Stomach smooth muscle (tissue), 2 donors: ENCODE measurements at regions not wholly inside any gene's neighbourhood (a gene's known extent, or its start where the extent isn't known, plus 50 kb on each side); places are given as distances from the start of the nearest gene placed in this dataset.
"Not testable (repeated sequence)": the region's sequence is repeated elsewhere in the genome, so short reads cannot be mapped to it uniquely, and the experiment has no call there.

Experiments
- H3K27ac ChIP-seq: one replicate; pipeline ENCODE4 v1.7.0; 2013; ENCODE audit warnings: mild to moderate bottlenecking, low read length, inconsistent platforms
- H3K27me3 ChIP-seq, 2 donors: one replicate each; pipeline ENCODE4 v1.7.0; 2013; ENCODE audit warnings: low read length in 2 of 2; ENCODE audit not compliant: insufficient read depth in 2 of 2, control insufficient read depth in 1 of 2
- H3K36me3 ChIP-seq, 2 donors: one replicate each; pipeline ENCODE4 v1.7.0; 2013; ENCODE audit warnings: low read length in 2 of 2; ENCODE audit not compliant: control insufficient read depth in 2 of 2, insufficient read depth in 2 of 2
- H3K4me1 ChIP-seq: one replicate; pipeline ENCODE4 v1.7.0; 2013; ENCODE audit warnings: low read length; ENCODE audit not compliant: control insufficient read depth, insufficient read depth
- H3K4me3 ChIP-seq, 2 donors: one replicate each; pipeline ENCODE4 v1.7.0; 2013; ENCODE audit warnings: low read length in 2 of 2
- H3K9ac ChIP-seq, 2 donors: one replicate each; pipeline ENCODE4 v1.7.0; 2013; ENCODE audit warnings: low read length in 2 of 2, mild to moderate bottlenecking in 1 of 2
- H3K9me3 ChIP-seq, 2 donors: one replicate each; pipeline ENCODE4 v1.7.0; 2013; ENCODE audit warnings: low read length in 2 of 2; ENCODE audit not compliant: control insufficient read depth in 2 of 2
- donor health status: healthy.
- donor health status: Pancreatic carcinoma.

- H3K27ac ChIP-seq: no peak overlapping the region
- H3K9ac ChIP-seq: no peak overlapping the region
- no peaks in the 10 kb centered on the region for H3K9me3 ChIP-seq
- no peaks in the 10 kb centered on the region for H3K36me3 ChIP-seq
- peaks cover 6% of the 10 kb centered on the region for H3K4me1 ChIP-seq
- H3K4me3 ChIP-seq: no peak overlapping the region
- no peaks in the 10 kb centered on the region for H3K27me3 ChIP-seq
Measured at GRCh38 chr2:128510701-128511397, 192.2 kb upstream of the HS6ST1 start.

GRCh38 chr2:128511731-128512378 lies 193.2 kb upstream of the HS6ST1 start:
- peaks cover 6% of the 10 kb centered on the region for H3K4me1 ChIP-seq
- no peak overlapping the region for H3K9ac ChIP-seq
- no peaks in the 10 kb centered on the region for H3K9me3 ChIP-seq
- H3K4me3 ChIP-seq: no peak overlapping the region
- H3K27me3 ChIP-seq: no peaks in the 10 kb centered on the region
- H3K27ac ChIP-seq: no peak overlapping the region
- H3K36me3 ChIP-seq: no peaks in the 10 kb centered on the region

GRCh38 chr2:128512379-128513115 lies 193.9 kb upstream of the HS6ST1 start:
- Histone ChIP-seq H3K4me1 (peaks cover 6% of the 10 kb centered on the region), H3K9me3 (no peaks in the 10 kb centered on the region), H3K27me3 (no peaks in the 10 kb centered on the region), H3K4me3 (no peak overlapping the region), H3K9ac (no peak overlapping the region), H3K27ac (no peak overlapping the region), H3K36me3 (no peaks in the 10 kb centered on the region)

- Histone ChIP-seq H3K9ac (no peak overlapping the region), H3K9me3 (no peaks in the 10 kb centered on the region), H3K27me3 (no peaks in the 10 kb centered on the region), H3K4me1 (peaks cover 6% of the 10 kb centered on the region), H3K27ac (no peak overlapping the region), H3K4me3 (no peak overlapping the region), H3K36me3 (no peaks in the 10 kb centered on the region)
Measured at GRCh38 chr2:128513116-128513960, 194.7 kb upstream of the HS6ST1 start.

- Histone ChIP-seq H3K27me3 (no peaks in the 10 kb centered on the region), H3K36me3 (no peaks in the 10 kb centered on the region), H3K9me3 (no peaks in the 10 kb centered on the region), H3K27ac (no peak overlapping the region), H3K4me1 (peaks cover 6% of the 10 kb centered on the region), H3K4me3 (no peak overlapping the region), H3K9ac (no peak overlapping the region)
Measured at GRCh38 chr2:128513961-128514283, 195.3 kb upstream of the HS6ST1 start.

GRCh38 chr2:128514555-128514955 lies 195.9 kb upstream of the HS6ST1 start:
- H3K27me3 ChIP-seq: no peaks in the 10 kb centered on the region
- H3K27ac ChIP-seq: no peak overlapping the region
- peaks cover 6% of the 10 kb centered on the region for H3K4me1 ChIP-seq
- H3K9ac ChIP-seq: no peak overlapping the region
- no peaks in the 10 kb centered on the region for H3K36me3 ChIP-seq
- no peaks in the 10 kb centered on the region for H3K9me3 ChIP-seq
- no peak overlapping the region for H3K4me3 ChIP-seq

GRCh38 chr2:128516938-128517337 lies 198.3 kb upstream of the HS6ST1 start:
- H3K27ac ChIP-seq: no peak overlapping the region
- H3K4me1 ChIP-seq: peaks cover 2% of the 10 kb centered on the region
- no peaks in the 10 kb centered on the region for H3K9me3 ChIP-seq
- no peak overlapping the region for H3K9ac ChIP-seq
- no peaks in the 10 kb centered on the region for H3K36me3 ChIP-seq
- no peaks in the 10 kb centered on the region for H3K27me3 ChIP-seq
- H3K4me3 ChIP-seq: no peak overlapping the region

- H3K9me3 ChIP-seq, H3K4me3 ChIP-seq, H3K9ac ChIP-seq, H3K27me3 ChIP-seq, H3K27ac ChIP-seq, H3K36me3 ChIP-seq, H3K4me1 ChIP-seq: not testable (repeated sequence)
Measured at GRCh38 chr2:128519028-128519427, 200.4 kb upstream of the HS6ST1 start.

- Histone ChIP-seq H3K4me1 (no peaks in the 10 kb centered on the region), H3K4me3 (no peak overlapping the region)
Measured at GRCh38 chr2:128519517-128520215, 201.0 kb upstream of the HS6ST1 start.

GRCh38 chr2:128520340-128520739 lies 201.7 kb upstream of the HS6ST1 start:
- H3K4me1 ChIP-seq: no peaks in the 10 kb centered on the region
- H3K27ac ChIP-seq: no peak overlapping the region
- no peaks in the 10 kb centered on the region for H3K27me3 ChIP-seq
- no peaks in the 10 kb centered on the region for H3K9me3 ChIP-seq
- no peaks in the 10 kb centered on the region for H3K36me3 ChIP-seq
- H3K4me3 ChIP-seq: no peak overlapping the region
- H3K9ac ChIP-seq: no peak overlapping the region

More at GRCh38 chr2:128519517-128520215, 201.0 kb upstream of the HS6ST1 start:
- no peaks in the 10 kb centered on the region for H3K9me3 ChIP-seq
- H3K9ac ChIP-seq: no peak overlapping the region
- no peaks in the 10 kb centered on the region for H3K36me3 ChIP-seq
- no peaks in the 10 kb centered on the region for H3K27me3 ChIP-seq
- no peak overlapping the region for H3K27ac ChIP-seq
